SKM-1 (cell line): ENCODE measurements at regions not wholly inside any gene's neighbourhood (a gene's known extent, or its start where the extent isn't known, plus 50 kb on each side); places are given as distances from the start of the nearest gene placed in this dataset.
"Not testable (repeated sequence)": the region's sequence is repeated elsewhere in the genome, so short reads cannot be mapped to it uniquely, and the experiment has no call there.

Experiments
- DNase-seq: peaks from one replicate; lab custom pipeline; 2025; ENCODE audit not compliant: unreplicated experiment; lab: John Stamatoyannopoulos, UW

- DNase-seq: no peak
Observed at GRCh38 chr9:92242260-92243136, 51.0 kb downstream of the IARS1 start.

GRCh38 chr9:92236915-92237314 is 56.6 kb downstream of the IARS1 start:
- no peak for DNase-seq

- DNase-seq: no peak
Observed at GRCh38 chr9:92236465-92236864, 57.0 kb downstream of the IARS1 start.

GRCh38 chr9:92234514-92234913 is 59.0 kb downstream of the IARS1 start:
- no peak for DNase-seq

GRCh38 chr9:92232190-92232589 is 61.3 kb downstream of the IARS1 start:
- no peak for DNase-seq

GRCh38 chr9:92228628-92229027 is 64.9 kb downstream of the IARS1 start:
- DNase-seq: no peak

GRCh38 chr9:92224177-92224576 is 69.3 kb downstream of the IARS1 start:
- no peak for DNase-seq

- DNase-seq: no peak
Observed at GRCh38 chr9:92223758-92224157, 69.7 kb downstream of the IARS1 start.

- DNase-seq: no peak
Observed at GRCh38 chr9:92208693-92209524, 84.6 kb downstream of the IARS1 start.

GRCh38 chr9:92206488-92206887 is 87.0 kb downstream of the IARS1 start:
- DNase-seq: no peak

- DNase-seq: not testable (repeated sequence)
Observed at GRCh38 chr9:92203887-92204286, 88.7 kb upstream of the SPTLC1 start.

- not testable (repeated sequence) for DNase-seq
Observed at GRCh38 chr9:92198237-92198636, 83.0 kb upstream of the SPTLC1 start.

GRCh38 chr9:92196909-92197308 is 81.7 kb upstream of the SPTLC1 start:
- DNase-seq: no peak

GRCh38 chr9:92196400-92196799 is 81.2 kb upstream of the SPTLC1 start:
- DNase-seq: no peak

GRCh38 chr9:92191801-92192200 is 76.6 kb upstream of the SPTLC1 start:
- no peak for DNase-seq

- DNase-seq: no peak
Observed at GRCh38 chr9:92190536-92190790, 75.2 kb upstream of the SPTLC1 start.

GRCh38 chr9:92189782-92190535 is 74.7 kb upstream of the SPTLC1 start:
- no peak for DNase-seq

GRCh38 chr9:92188969-92189781 is 74.0 kb upstream of the SPTLC1 start:
- no peak for DNase-seq

- DNase-seq: no peak
Observed at GRCh38 chr9:92187989-92188714, 72.9 kb upstream of the SPTLC1 start.

- DNase-seq: no peak
Observed at GRCh38 chr9:92187390-92187789, 72.2 kb upstream of the SPTLC1 start.
